GM23338 (cell line): ENCODE measurements at regions not wholly inside any gene's neighbourhood (a gene's known extent, or its start where the extent isn't known, plus 50 kb on each side); places are given as distances from the start of the nearest gene placed in this dataset.

ENCODE experiments used
- ATAC-seq: fragments of 200-7000 bp; cut with Tn5 transposase; 3 replicates; pipeline ENCODE4 v1.9.1; 2020
- DNase-seq: peaks from one replicate; pipeline ENCODE4 v3.0.0-alpha.2; 2015; ENCODE audit warnings: low spot score
- H2AFZ ChIP-seq: fragments of 200-600 bp; sonication (generic); 2 replicates; pipeline ENCODE4 v1.8.0; 2016; ENCODE audit warnings: antibody characterized with exemption, mild to moderate bottlenecking, moderate library complexity
- H3F3A ChIP-seq: fragments of 200-600 bp; sonication (generic); replicated peaks from 2 replicates; pipeline ENCODE4 v1.8.0; 2017; ENCODE audit warnings: antibody characterized with exemption, mixed run types, low read depth
- H3K27ac ChIP-seq: fragments of 200-600 bp; sonication (generic); 2 replicates; pipeline ENCODE4 v1.6.1; 2016; ENCODE audit warnings: low read depth
- H3K27me3 ChIP-seq: fragments of 200-600 bp; sonication (generic); 2 replicates; pipeline ENCODE4 v1.8.0; 2016; ENCODE audit warnings: mild to moderate bottlenecking, mixed run types, moderate library complexity; ENCODE audit not compliant: insufficient read depth
- H3K36me3 ChIP-seq: fragments of 200-600 bp; sonication (generic); 2 replicates; pipeline ENCODE4 v1.8.0; 2016; ENCODE audit warnings: mild to moderate bottlenecking; ENCODE audit not compliant: insufficient read depth
- H3K4me1 ChIP-seq: fragments of 200-600 bp; sonication (generic); 2 replicates; pipeline ENCODE4 v1.8.0; 2016; ENCODE audit warnings: mild to moderate bottlenecking, moderate library complexity; ENCODE audit not compliant: insufficient read depth
- H3K4me2 ChIP-seq: fragments of 200-600 bp; sonication (generic); 2 replicates; pipeline ENCODE4 v1.7.1; 2017; ENCODE audit warnings: mixed run types
- H3K4me3 ChIP-seq: fragments of 200-600 bp; sonication (generic); 2 replicates; pipeline ENCODE4 v1.6.1; 2016; ENCODE audit warnings: mixed run types
- H3K79me2 ChIP-seq: fragments of 200-600 bp; sonication (generic); replicated peaks from 2 replicates; pipeline ENCODE4 v1.8.0; 2017; ENCODE audit warnings: mild to moderate bottlenecking; ENCODE audit not compliant: insufficient read depth
- H3K9me2 ChIP-seq: fragments of 200-600 bp; sonication (generic); 2 replicates; pipeline ENCODE4 v1.8.0; 2017; ENCODE audit not compliant: insufficient read depth
- H4K20me1 ChIP-seq: fragments of 200-600 bp; sonication (generic); replicated peaks from 2 replicates; pipeline ENCODE4 v1.8.0; 2017; ENCODE audit warnings: mild to moderate bottlenecking; ENCODE audit not compliant: insufficient read depth
- H3K27ac Mint-ChIP-seq: 2 replicates; pipeline ENCODE4 v1.8.0; 2020; ENCODE audit warnings: inconsistent platforms, mild to moderate bottlenecking, moderate library complexity, mixed read lengths
- H3K27me3 Mint-ChIP-seq: 3 replicates; pipeline ENCODE4 v1.8.0; 2022; ENCODE audit warnings: low read depth, mild to moderate bottlenecking, moderate library complexity, mixed read lengths, inconsistent platforms; ENCODE audit not compliant: insufficient read depth, poor library complexity
- H3K36me3 Mint-ChIP-seq: 3 replicates; pipeline ENCODE4 v1.8.0; 2021; ENCODE audit warnings: low read depth, mild to moderate bottlenecking, inconsistent platforms, moderate library complexity, mixed read lengths
- H3K4me1 Mint-ChIP-seq: 3 replicates; pipeline ENCODE4 v1.8.0; 2020; ENCODE audit warnings: mild to moderate bottlenecking, inconsistent platforms, mixed read lengths
- H3K4me3 Mint-ChIP-seq: 3 replicates; pipeline ENCODE4 v1.8.0; 2021; ENCODE audit warnings: moderate library complexity, mild to moderate bottlenecking, inconsistent platforms, mixed read lengths
- H3K9me3 Mint-ChIP-seq: 3 replicates; pipeline ENCODE4 v1.8.0; 2020; ENCODE audit warnings: moderate library complexity, mild to moderate bottlenecking, inconsistent platforms, mixed read lengths
- EZH2 ChIP-seq: fragments of 200-600 bp; sonication (generic); IDR thresholded peaks from one replicate; pipeline ENCODE4 v1.8.0; 2017; ENCODE audit warnings: antibody characterized with exemption, mild to moderate bottlenecking, low read depth; ENCODE audit not compliant: unreplicated experiment
- EZH2phosphoT487 ChIP-seq: fragments of 200-600 bp; sonication (generic); IDR thresholded peaks from one replicate; pipeline ENCODE4 v1.8.1; 2018; ENCODE audit warnings: antibody characterized with exemption; ENCODE audit not compliant: unreplicated experiment
- JUNB ChIP-seq: IDR thresholded peaks from one replicate; pipeline ENCODE4 v1.6.1; 2016; ENCODE audit warnings: antibody characterized with exemption; ENCODE audit not compliant: unreplicated experiment
- POLR2AphosphoS5 ChIP-seq: IDR thresholded peaks from 2 replicates; pipeline ENCODE4 v1.6.1; 2016; ENCODE audit warnings: antibody characterized with exemption, low read depth
- STAT1 ChIP-seq: IDR thresholded peaks from one replicate; pipeline ENCODE4 v1.6.1; 2016; ENCODE audit warnings: antibody characterized with exemption; ENCODE audit not compliant: unreplicated experiment
- ZNF114 ChIP-seq: fragments of 250-450 bp; sonication (Bioruptor Pico); IDR thresholded peaks from 2 replicates; pipeline ENCODE4 v1.5.0; 2020; ENCODE audit warnings: mild to moderate bottlenecking, moderate library complexity
- ZNF331 ChIP-seq: fragments of 250-450 bp; sonication (Bioruptor Pico); IDR thresholded peaks from 2 replicates; pipeline ENCODE4 v1.5.0; 2020; ENCODE audit warnings: low read depth, mild to moderate bottlenecking, moderate library complexity
- TF ChIP-seq, protein P1 (sequence below): fragments of 250-450 bp; sonication (Bioruptor Pico); IDR thresholded peaks from 2 replicates; pipeline ENCODE4 v1.5.0; 2020; ENCODE audit warnings: mild to moderate bottlenecking, moderate library complexity
- TF ChIP-seq, protein P2 (sequence below): IDR thresholded peaks from 2 replicates; pipeline ENCODE4 v1.6.1; 2016; ENCODE audit warnings: antibody characterized with exemption
- TF ChIP-seq, protein P3 (sequence below), 2 experiments: fragments of 200-600 bp in 1 of 2; sonication (generic) in 1 of 2; conservative IDR thresholded peaks; 2 replicates each; pipeline versions ENCODE4 v1.5.1 to v1.6.1; 2016 to 2017; ENCODE audit warnings: antibody characterized with exemption in 2 of 2, low read depth in 2 of 2, mild to moderate bottlenecking in 2 of 2, moderate library complexity in 1 of 2

DNA sequence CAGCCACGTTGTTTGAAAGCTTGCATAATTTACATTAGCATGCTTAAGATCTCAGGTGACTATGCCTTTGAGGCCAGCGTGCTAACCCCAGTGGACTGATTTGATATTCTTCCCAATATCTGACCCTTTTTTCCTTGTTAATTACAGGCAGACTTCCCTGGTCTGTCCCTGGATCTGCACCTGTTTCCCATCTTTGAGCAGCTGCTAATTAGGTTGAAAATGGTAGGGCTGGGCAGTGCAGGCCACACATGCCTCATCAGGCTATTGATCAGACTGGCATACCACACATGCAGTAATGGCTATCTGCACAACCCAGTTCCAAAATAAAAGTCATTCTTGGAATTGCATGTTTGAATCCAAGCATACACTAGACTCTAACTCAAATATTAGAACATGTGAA lies 164.3 kb upstream of the TFAP2D start (continued):
- TF ChIP-seq, protein P1, sequence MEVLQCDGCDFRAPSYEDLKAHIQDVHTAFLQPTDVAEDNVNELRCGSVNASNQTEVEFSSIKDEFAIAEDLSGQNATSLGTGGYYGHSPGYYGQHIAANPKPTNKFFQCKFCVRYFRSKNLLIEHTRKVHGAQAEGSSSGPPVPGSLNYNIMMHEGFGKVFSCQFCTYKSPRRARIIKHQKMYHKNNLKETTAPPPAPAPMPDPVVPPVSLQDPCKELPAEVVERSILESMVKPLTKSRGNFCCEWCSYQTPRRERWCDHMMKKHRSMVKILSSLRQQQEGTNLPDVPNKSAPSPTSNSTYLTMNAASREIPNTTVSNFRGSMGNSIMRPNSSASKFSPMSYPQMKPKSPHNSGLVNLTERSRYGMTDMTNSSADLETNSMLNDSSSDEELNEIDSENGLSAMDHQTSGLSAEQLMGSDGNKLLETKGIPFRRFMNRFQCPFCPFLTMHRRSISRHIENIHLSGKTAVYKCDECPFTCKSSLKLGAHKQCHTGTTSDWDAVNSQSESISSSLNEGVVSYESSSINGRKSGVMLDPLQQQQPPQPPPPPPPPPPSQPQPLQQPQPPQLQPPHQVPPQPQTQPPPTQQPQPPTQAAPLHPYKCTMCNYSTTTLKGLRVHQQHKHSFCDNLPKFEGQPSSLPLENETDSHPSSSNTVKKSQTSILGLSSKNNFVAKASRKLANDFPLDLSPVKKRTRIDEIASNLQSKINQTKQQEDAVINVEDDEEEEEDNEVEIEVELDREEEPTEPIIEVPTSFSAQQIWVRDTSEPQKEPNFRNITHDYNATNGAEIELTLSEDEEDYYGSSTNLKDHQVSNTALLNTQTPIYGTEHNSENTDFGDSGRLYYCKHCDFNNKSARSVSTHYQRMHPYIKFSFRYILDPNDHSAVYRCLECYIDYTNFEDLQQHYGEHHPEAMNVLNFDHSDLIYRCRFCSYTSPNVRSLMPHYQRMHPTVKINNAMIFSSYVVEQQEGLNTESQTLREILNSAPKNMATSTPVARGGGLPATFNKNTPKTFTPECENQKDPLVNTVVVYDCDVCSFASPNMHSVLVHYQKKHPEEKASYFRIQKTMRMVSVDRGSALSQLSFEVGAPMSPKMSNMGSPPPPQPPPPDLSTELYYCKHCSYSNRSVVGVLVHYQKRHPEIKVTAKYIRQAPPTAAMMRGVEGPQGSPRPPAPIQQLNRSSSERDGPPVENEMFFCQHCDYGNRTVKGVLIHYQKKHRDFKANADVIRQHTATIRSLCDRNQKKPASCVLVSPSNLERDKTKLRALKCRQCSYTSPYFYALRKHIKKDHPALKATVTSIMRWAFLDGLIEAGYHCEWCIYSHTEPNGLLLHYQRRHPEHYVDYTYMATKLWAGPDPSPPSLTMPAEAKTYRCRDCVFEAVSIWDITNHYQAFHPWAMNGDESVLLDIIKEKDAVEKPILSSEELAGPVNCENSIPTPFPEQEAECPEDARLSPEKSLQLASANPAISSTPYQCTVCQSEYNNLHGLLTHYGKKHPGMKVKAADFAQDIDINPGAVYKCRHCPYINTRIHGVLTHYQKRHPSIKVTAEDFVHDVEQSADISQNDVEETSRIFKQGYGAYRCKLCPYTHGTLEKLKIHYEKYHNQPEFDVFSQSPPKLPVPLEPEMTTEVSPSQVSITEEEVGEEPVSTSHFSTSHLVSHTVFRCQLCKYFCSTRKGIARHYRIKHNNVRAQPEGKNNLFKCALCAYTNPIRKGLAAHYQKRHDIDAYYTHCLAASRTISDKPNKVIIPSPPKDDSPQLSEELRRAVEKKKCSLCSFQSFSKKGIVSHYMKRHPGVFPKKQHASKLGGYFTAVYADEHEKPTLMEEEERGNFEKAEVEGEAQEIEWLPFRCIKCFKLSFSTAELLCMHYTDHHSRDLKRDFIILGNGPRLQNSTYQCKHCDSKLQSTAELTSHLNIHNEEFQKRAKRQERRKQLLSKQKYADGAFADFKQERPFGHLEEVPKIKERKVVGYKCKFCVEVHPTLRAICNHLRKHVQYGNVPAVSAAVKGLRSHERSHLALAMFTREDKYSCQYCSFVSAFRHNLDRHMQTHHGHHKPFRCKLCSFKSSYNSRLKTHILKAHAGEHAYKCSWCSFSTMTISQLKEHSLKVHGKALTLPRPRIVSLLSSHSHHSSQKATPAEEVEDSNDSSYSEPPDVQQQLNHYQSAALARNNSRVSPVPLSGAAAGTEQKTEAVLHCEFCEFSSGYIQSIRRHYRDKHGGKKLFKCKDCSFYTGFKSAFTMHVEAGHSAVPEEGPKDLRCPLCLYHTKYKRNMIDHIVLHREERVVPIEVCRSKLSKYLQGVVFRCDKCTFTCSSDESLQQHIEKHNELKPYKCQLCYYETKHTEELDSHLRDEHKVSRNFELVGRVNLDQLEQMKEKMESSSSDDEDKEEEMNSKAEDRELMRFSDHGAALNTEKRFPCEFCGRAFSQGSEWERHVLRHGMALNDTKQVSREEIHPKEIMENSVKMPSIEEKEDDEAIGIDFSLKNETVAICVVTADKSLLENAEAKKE (CRISPR knock-in tag) = no peak
- TF ChIP-seq, protein P2, sequence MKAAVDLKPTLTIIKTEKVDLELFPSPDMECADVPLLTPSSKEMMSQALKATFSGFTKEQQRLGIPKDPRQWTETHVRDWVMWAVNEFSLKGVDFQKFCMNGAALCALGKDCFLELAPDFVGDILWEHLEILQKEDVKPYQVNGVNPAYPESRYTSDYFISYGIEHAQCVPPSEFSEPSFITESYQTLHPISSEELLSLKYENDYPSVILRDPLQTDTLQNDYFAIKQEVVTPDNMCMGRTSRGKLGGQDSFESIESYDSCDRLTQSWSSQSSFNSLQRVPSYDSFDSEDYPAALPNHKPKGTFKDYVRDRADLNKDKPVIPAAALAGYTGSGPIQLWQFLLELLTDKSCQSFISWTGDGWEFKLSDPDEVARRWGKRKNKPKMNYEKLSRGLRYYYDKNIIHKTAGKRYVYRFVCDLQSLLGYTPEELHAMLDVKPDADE = no peak
- TF ChIP-seq STAT1 (no peak), ZNF114 (CRISPR knock-in tag) (no peak), EZH2 (no peak), EZH2phosphoT487 (no peak), POLR2AphosphoS5 (no peak), JUNB (no peak)

DNA sequence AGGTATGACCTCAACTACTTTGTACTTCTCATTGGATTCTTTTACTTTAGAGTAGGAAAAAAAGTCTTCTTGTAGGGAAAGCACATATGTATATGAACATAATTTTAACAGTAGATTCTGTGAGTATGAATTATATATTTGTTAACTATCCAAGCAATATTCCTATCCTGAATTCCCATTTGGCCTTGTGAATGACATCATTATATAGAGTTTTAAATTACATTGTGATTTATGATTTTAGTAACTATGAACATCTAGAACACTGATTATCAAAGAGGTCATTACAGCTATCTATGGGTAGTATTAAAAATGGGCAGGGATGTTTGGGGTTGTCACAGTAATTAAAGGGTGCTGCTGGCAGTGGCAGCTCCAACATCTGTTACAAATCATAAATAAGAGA lies 163.9 kb upstream of the TFAP2D start:
- no peak overlapping the region for H2AFZ ChIP-seq
- no peak overlapping the region for H3K27ac ChIP-seq
- no peaks in the 10 kb centered on the region for H3K36me3 ChIP-seq
- no peaks in the 10 kb centered on the region for H3K27me3 Mint-ChIP-seq
- H3K27ac Mint-ChIP-seq = no peak overlapping the region
- no peak for DNase-seq
- H3K4me3 Mint-ChIP-seq = no peak overlapping the region
- peaks cover 2% of the 10 kb centered on the region; the same call in 2 of the 3 replicates for H3K4me1 Mint-ChIP-seq
- ATAC-seq = no peak
- H3F3A ChIP-seq = no peaks in the 10 kb centered on the region
- H3K9me2 ChIP-seq = no peaks in the 10 kb centered on the region
- no peaks in the 10 kb centered on the region for H4K20me1 ChIP-seq
- no peak overlapping the region for H3K4me2 ChIP-seq
- no peaks in the 10 kb centered on the region for H3K27me3 ChIP-seq
- no peaks in the 10 kb centered on the region; the same call in 2 of the 3 replicates for H3K9me3 Mint-ChIP-seq
- no peaks in the 10 kb centered on the region for H3K79me2 ChIP-seq
- H3K36me3 Mint-ChIP-seq = no peaks in the 10 kb centered on the region
- no peaks in the 10 kb centered on the region for H3K4me1 ChIP-seq
- H3K4me3 ChIP-seq = no peak overlapping the region
- TF ChIP-seq, protein P3, sequence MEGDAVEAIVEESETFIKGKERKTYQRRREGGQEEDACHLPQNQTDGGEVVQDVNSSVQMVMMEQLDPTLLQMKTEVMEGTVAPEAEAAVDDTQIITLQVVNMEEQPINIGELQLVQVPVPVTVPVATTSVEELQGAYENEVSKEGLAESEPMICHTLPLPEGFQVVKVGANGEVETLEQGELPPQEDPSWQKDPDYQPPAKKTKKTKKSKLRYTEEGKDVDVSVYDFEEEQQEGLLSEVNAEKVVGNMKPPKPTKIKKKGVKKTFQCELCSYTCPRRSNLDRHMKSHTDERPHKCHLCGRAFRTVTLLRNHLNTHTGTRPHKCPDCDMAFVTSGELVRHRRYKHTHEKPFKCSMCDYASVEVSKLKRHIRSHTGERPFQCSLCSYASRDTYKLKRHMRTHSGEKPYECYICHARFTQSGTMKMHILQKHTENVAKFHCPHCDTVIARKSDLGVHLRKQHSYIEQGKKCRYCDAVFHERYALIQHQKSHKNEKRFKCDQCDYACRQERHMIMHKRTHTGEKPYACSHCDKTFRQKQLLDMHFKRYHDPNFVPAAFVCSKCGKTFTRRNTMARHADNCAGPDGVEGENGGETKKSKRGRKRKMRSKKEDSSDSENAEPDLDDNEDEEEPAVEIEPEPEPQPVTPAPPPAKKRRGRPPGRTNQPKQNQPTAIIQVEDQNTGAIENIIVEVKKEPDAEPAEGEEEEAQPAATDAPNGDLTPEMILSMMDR (conservative IDR thresholded peaks at IDR 0.05; ENCODE audit: low read depth in 2 of 2) = no peak
- no peak for TF ChIP-seq ZNF331 (CRISPR knock-in tag)
